GM23338 (cell line): ENCODE measurements at regions not wholly inside any gene's neighbourhood (a gene's known extent, or its start where the extent isn't known, plus 50 kb on each side); places are given as distances from the start of the nearest gene placed in this dataset.

Source experiments
- ATAC-seq: fragments of 200-7000 bp; cut with Tn5 transposase; 3 replicates; pipeline ENCODE4 v1.9.1; 2020
- DNase-seq: peaks from one replicate; pipeline ENCODE4 v3.0.0-alpha.2; 2015; ENCODE audit warnings: low spot score
- H2AFZ ChIP-seq: fragments of 200-600 bp; sonication (generic); 2 replicates; pipeline ENCODE4 v1.8.0; 2016; ENCODE audit warnings: antibody characterized with exemption, mild to moderate bottlenecking, moderate library complexity
- H3F3A ChIP-seq: fragments of 200-600 bp; sonication (generic); replicated peaks from 2 replicates; pipeline ENCODE4 v1.8.0; 2017; ENCODE audit warnings: antibody characterized with exemption, mixed run types, low read depth
- H3K27ac ChIP-seq: fragments of 200-600 bp; sonication (generic); 2 replicates; pipeline ENCODE4 v1.6.1; 2016; ENCODE audit warnings: low read depth
- H3K27me3 ChIP-seq: fragments of 200-600 bp; sonication (generic); 2 replicates; pipeline ENCODE4 v1.8.0; 2016; ENCODE audit warnings: mild to moderate bottlenecking, mixed run types, moderate library complexity; ENCODE audit not compliant: insufficient read depth
- H3K36me3 ChIP-seq: fragments of 200-600 bp; sonication (generic); 2 replicates; pipeline ENCODE4 v1.8.0; 2016; ENCODE audit warnings: mild to moderate bottlenecking; ENCODE audit not compliant: insufficient read depth
- H3K4me1 ChIP-seq: fragments of 200-600 bp; sonication (generic); 2 replicates; pipeline ENCODE4 v1.8.0; 2016; ENCODE audit warnings: mild to moderate bottlenecking, moderate library complexity; ENCODE audit not compliant: insufficient read depth
- H3K4me2 ChIP-seq: fragments of 200-600 bp; sonication (generic); 2 replicates; pipeline ENCODE4 v1.7.1; 2017; ENCODE audit warnings: mixed run types
- H3K4me3 ChIP-seq: fragments of 200-600 bp; sonication (generic); 2 replicates; pipeline ENCODE4 v1.6.1; 2016; ENCODE audit warnings: mixed run types
- H3K79me2 ChIP-seq: fragments of 200-600 bp; sonication (generic); replicated peaks from 2 replicates; pipeline ENCODE4 v1.8.0; 2017; ENCODE audit warnings: mild to moderate bottlenecking; ENCODE audit not compliant: insufficient read depth
- H3K9me2 ChIP-seq: fragments of 200-600 bp; sonication (generic); 2 replicates; pipeline ENCODE4 v1.8.0; 2017; ENCODE audit not compliant: insufficient read depth
- H4K20me1 ChIP-seq: fragments of 200-600 bp; sonication (generic); replicated peaks from 2 replicates; pipeline ENCODE4 v1.8.0; 2017; ENCODE audit warnings: mild to moderate bottlenecking; ENCODE audit not compliant: insufficient read depth
- H3K27ac Mint-ChIP-seq: 2 replicates; pipeline ENCODE4 v1.8.0; 2020; ENCODE audit warnings: inconsistent platforms, mild to moderate bottlenecking, moderate library complexity, mixed read lengths
- H3K27me3 Mint-ChIP-seq: 3 replicates; pipeline ENCODE4 v1.8.0; 2022; ENCODE audit warnings: low read depth, mild to moderate bottlenecking, moderate library complexity, mixed read lengths, inconsistent platforms; ENCODE audit not compliant: insufficient read depth, poor library complexity
- H3K36me3 Mint-ChIP-seq: 3 replicates; pipeline ENCODE4 v1.8.0; 2021; ENCODE audit warnings: low read depth, mild to moderate bottlenecking, inconsistent platforms, moderate library complexity, mixed read lengths
- H3K4me1 Mint-ChIP-seq: 3 replicates; pipeline ENCODE4 v1.8.0; 2020; ENCODE audit warnings: mild to moderate bottlenecking, inconsistent platforms, mixed read lengths
- H3K4me3 Mint-ChIP-seq: 3 replicates; pipeline ENCODE4 v1.8.0; 2021; ENCODE audit warnings: moderate library complexity, mild to moderate bottlenecking, inconsistent platforms, mixed read lengths
- H3K9me3 Mint-ChIP-seq: 3 replicates; pipeline ENCODE4 v1.8.0; 2020; ENCODE audit warnings: moderate library complexity, mild to moderate bottlenecking, inconsistent platforms, mixed read lengths
- CREB1 ChIP-seq: fragments of 250-450 bp; sonication (Bioruptor Pico); IDR thresholded peaks from 2 replicates; pipeline ENCODE4 v1.5.0; 2020; ENCODE audit warnings: low read depth, mild to moderate bottlenecking, moderate library complexity
- CTCF ChIP-seq, 2 experiments: fragments of 200-600 bp in 1 of 2; sonication (generic) in 1 of 2; conservative IDR thresholded peaks; 2 replicates each; pipeline versions ENCODE4 v1.5.1 to v1.6.1; 2016 to 2017; ENCODE audit warnings: antibody characterized with exemption in 2 of 2, low read depth in 2 of 2, mild to moderate bottlenecking in 2 of 2, moderate library complexity in 1 of 2
- EZH2 ChIP-seq: fragments of 200-600 bp; sonication (generic); IDR thresholded peaks from one replicate; pipeline ENCODE4 v1.8.0; 2017; ENCODE audit warnings: antibody characterized with exemption, mild to moderate bottlenecking, low read depth; ENCODE audit not compliant: unreplicated experiment
- EZH2phosphoT487 ChIP-seq: fragments of 200-600 bp; sonication (generic); IDR thresholded peaks from one replicate; pipeline ENCODE4 v1.8.1; 2018; ENCODE audit warnings: antibody characterized with exemption; ENCODE audit not compliant: unreplicated experiment
- JUNB ChIP-seq: IDR thresholded peaks from one replicate; pipeline ENCODE4 v1.6.1; 2016; ENCODE audit warnings: antibody characterized with exemption; ENCODE audit not compliant: unreplicated experiment
- NANOG ChIP-seq: IDR thresholded peaks from 2 replicates; pipeline ENCODE4 v1.6.1; 2016; ENCODE audit warnings: antibody characterized with exemption, borderline replicate concordance
- POLR2AphosphoS5 ChIP-seq: IDR thresholded peaks from 2 replicates; pipeline ENCODE4 v1.6.1; 2016; ENCODE audit warnings: antibody characterized with exemption, low read depth
- REST ChIP-seq: IDR thresholded peaks from one replicate; pipeline ENCODE4 v1.6.1; 2018; ENCODE audit warnings: antibody characterized with exemption; ENCODE audit not compliant: unreplicated experiment
- STAT1 ChIP-seq: IDR thresholded peaks from one replicate; pipeline ENCODE4 v1.6.1; 2016; ENCODE audit warnings: antibody characterized with exemption; ENCODE audit not compliant: unreplicated experiment
- ZNF114 ChIP-seq: fragments of 250-450 bp; sonication (Bioruptor Pico); IDR thresholded peaks from 2 replicates; pipeline ENCODE4 v1.5.0; 2020; ENCODE audit warnings: mild to moderate bottlenecking, moderate library complexity
- ZNF331 ChIP-seq: fragments of 250-450 bp; sonication (Bioruptor Pico); IDR thresholded peaks from 2 replicates; pipeline ENCODE4 v1.5.0; 2020; ENCODE audit warnings: low read depth, mild to moderate bottlenecking, moderate library complexity
- ZNF462 ChIP-seq: fragments of 250-450 bp; sonication (Bioruptor Pico); IDR thresholded peaks from 2 replicates; pipeline ENCODE4 v1.5.0; 2020; ENCODE audit warnings: mild to moderate bottlenecking, moderate library complexity
- TF ChIP-seq, protein P1 (sequence below): IDR thresholded peaks from 2 replicates; pipeline ENCODE4 v1.6.1; 2016; ENCODE audit warnings: antibody characterized with exemption

GRCh38 chrX:77293331-77293995 is 153.7 kb upstream of the FGF16 start:
- Mint-ChIP-seq H3K27ac (no peak overlapping the region), H3K36me3 (no peaks in the 10 kb centered on the region), H3K9me3 (peaks cover 30% of the 10 kb centered on the region), H3K4me1 (no peaks in the 10 kb centered on the region), H3K4me3 (no peak overlapping the region), H3K27me3 (no peaks in the 10 kb centered on the region)
- Histone ChIP-seq H3K4me3 (no peak overlapping the region), H3F3A (no peaks in the 10 kb centered on the region), H2AFZ (no peak overlapping the region), H3K27me3 (no peaks in the 10 kb centered on the region), H3K27ac (no peak overlapping the region), H3K9me2 (no peaks in the 10 kb centered on the region), H4K20me1 (no peaks in the 10 kb centered on the region), H3K4me2 (no peak overlapping the region), H3K79me2 (no peaks in the 10 kb centered on the region), H3K4me1 (no peaks in the 10 kb centered on the region), H3K36me3 (no peaks in the 10 kb centered on the region)
- TF ChIP-seq POLR2AphosphoS5 (no peak), ZNF331 (no peak), EZH2 (no peak), REST (no peak), NANOG (no peak), EZH2phosphoT487 (no peak), ZNF114 (CRISPR knock-in tag) (no peak), JUNB (no peak), CTCF (conservative IDR thresholded peaks at IDR 0.05; ENCODE audit: low read depth in 2 of 2) (no peak), ZNF462 (CRISPR knock-in tag) (no peak), STAT1 (no peak), CREB1 (CRISPR knock-in tag) (no peak)
- TF ChIP-seq, protein P1, sequence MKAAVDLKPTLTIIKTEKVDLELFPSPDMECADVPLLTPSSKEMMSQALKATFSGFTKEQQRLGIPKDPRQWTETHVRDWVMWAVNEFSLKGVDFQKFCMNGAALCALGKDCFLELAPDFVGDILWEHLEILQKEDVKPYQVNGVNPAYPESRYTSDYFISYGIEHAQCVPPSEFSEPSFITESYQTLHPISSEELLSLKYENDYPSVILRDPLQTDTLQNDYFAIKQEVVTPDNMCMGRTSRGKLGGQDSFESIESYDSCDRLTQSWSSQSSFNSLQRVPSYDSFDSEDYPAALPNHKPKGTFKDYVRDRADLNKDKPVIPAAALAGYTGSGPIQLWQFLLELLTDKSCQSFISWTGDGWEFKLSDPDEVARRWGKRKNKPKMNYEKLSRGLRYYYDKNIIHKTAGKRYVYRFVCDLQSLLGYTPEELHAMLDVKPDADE: no peak
- no peak for DNase-seq
- no peak for ATAC-seq
